ENCODE measurements at regions not wholly inside any gene's neighbourhood (a gene's known extent, or its start where the extent isn't known, plus 50 kb on each side); places are given as distances from the start of the nearest gene placed in this dataset.

- TF ChIP-seq CTCF (conservative IDR thresholded peaks at IDR 0.05; ENCODE audit: low read length) (no peak), EZH2phosphoT487 (IDR thresholded peaks at IDR 0.05; ENCODE audit: borderline replicate concordance) (no peak)
These were observed 147.7 kb upstream of the VGLL2 start for GRCh38 chr6:117117652-117118051.
